H9 (cell line): ENCODE measurements at regions not wholly inside any gene's neighbourhood (a gene's known extent, or its start where the extent isn't known, plus 50 kb on each side); places are given as distances from the start of the nearest gene placed in this dataset.

Source experiments
- DNase-seq: peaks from one replicate; pipeline ENCODE4 v3.0.0-alpha.2; 2017
- H2AFZ ChIP-seq: one replicate; pipeline ENCODE4 v1.6.1; 2013; ENCODE audit warnings: mild to moderate bottlenecking, low read length, control low read depth, moderate library complexity
- H2AK5ac ChIP-seq: 2 replicates; pipeline ENCODE4 v1.6.1; 2013; ENCODE audit warnings: low read length, control low read depth, mixed read lengths; ENCODE audit not compliant: insufficient read length
- H2BK120ac ChIP-seq: one replicate; pipeline ENCODE4 v1.6.1; 2013; ENCODE audit warnings: low read depth, mild to moderate bottlenecking, low read length, control low read depth, inconsistent platforms; ENCODE audit not compliant: poor library complexity, severe bottlenecking
- H2BK12ac ChIP-seq: 2 replicates; pipeline ENCODE4 v1.6.1; 2013; ENCODE audit warnings: low read length, control low read depth, mixed read lengths, low read depth; ENCODE audit not compliant: insufficient read length
- H2BK15ac ChIP-seq: 2 replicates; pipeline ENCODE4 v1.6.1; 2013; ENCODE audit warnings: low read depth, low read length, control low read depth
- H2BK20ac ChIP-seq: one replicate; pipeline ENCODE4 v1.6.1; 2013; ENCODE audit warnings: low read depth, mild to moderate bottlenecking, low read length, control low read depth, inconsistent platforms; ENCODE audit not compliant: poor library complexity, severe bottlenecking
- H2BK5ac ChIP-seq: 2 replicates; pipeline ENCODE4 v1.6.1; 2013; ENCODE audit warnings: low read length, control low read depth, mixed read lengths; ENCODE audit not compliant: insufficient read length
- H3K14ac ChIP-seq: 2 replicates; pipeline ENCODE4 v1.6.1; 2013; ENCODE audit warnings: low read length, control low read depth; ENCODE audit not compliant: insufficient read depth
- H3K18ac ChIP-seq: 2 replicates; pipeline ENCODE4 v1.6.1; 2013; ENCODE audit warnings: low read depth, mild to moderate bottlenecking, mixed read lengths, low read length, control low read depth; ENCODE audit not compliant: insufficient read length
- H3K23ac ChIP-seq: 2 replicates; pipeline ENCODE4 v1.6.1; 2013; ENCODE audit warnings: low read length, control low read depth, mixed read lengths, low read depth; ENCODE audit not compliant: insufficient read length
- H3K23me2 ChIP-seq: 2 replicates; pipeline ENCODE4 v1.6.1; 2013; ENCODE audit warnings: low read depth, mild to moderate bottlenecking, mixed read lengths, low read length, control low read depth; ENCODE audit not compliant: insufficient read length, poor library complexity, severe bottlenecking
- H3K27ac ChIP-seq: 2 replicates; pipeline ENCODE4 v1.5.1; 2013; ENCODE audit warnings: low read length, control low read depth, mixed read lengths, low read depth; ENCODE audit not compliant: insufficient read length
- H3K27me3 ChIP-seq: 2 replicates; pipeline ENCODE4 v1.6.1; 2013; ENCODE audit warnings: low read length, control low read depth, inconsistent platforms; ENCODE audit not compliant: insufficient read depth
- H3K4ac ChIP-seq: 2 replicates; pipeline ENCODE4 v1.6.1; 2013; ENCODE audit warnings: low read depth, mild to moderate bottlenecking, control low read depth, inconsistent platforms, low read length, moderate library complexity
- H3K4me1 ChIP-seq: 2 replicates; pipeline ENCODE4 v1.6.1; 2013; ENCODE audit warnings: low read length, control low read depth, inconsistent platforms; ENCODE audit not compliant: insufficient read depth
- H3K4me2 ChIP-seq: 2 replicates; pipeline ENCODE4 v1.6.1; 2013; ENCODE audit warnings: low read length, control low read depth, mixed read lengths; ENCODE audit not compliant: insufficient read length, insufficient read depth
- H3K56ac ChIP-seq: 2 replicates; pipeline ENCODE4 v1.6.1; 2013; ENCODE audit warnings: low read depth, mild to moderate bottlenecking, mixed read lengths, low read length, control low read depth; ENCODE audit not compliant: insufficient read length
- H3K79me1 ChIP-seq: 2 replicates; pipeline ENCODE4 v1.6.1; 2013; ENCODE audit warnings: low read depth, mild to moderate bottlenecking, moderate library complexity, low read length, control low read depth, inconsistent platforms; ENCODE audit not compliant: insufficient read depth, poor library complexity, severe bottlenecking
- H3K79me2 ChIP-seq: 2 replicates; pipeline ENCODE4 v1.6.1; 2013; ENCODE audit warnings: low read length, control low read depth, inconsistent platforms; ENCODE audit not compliant: insufficient read depth
- H3K9ac ChIP-seq: 2 replicates; pipeline ENCODE4 v1.6.1; 2013; ENCODE audit warnings: low read length, control low read depth, mixed read lengths; ENCODE audit not compliant: insufficient read length; ENCODE audit errors: extremely low read depth
- H3K9me3 ChIP-seq: one replicate; pipeline ENCODE4 v1.6.1; 2013; ENCODE audit warnings: low read depth, low read length, inconsistent platforms; ENCODE audit not compliant: control insufficient read depth
- H3T11ph ChIP-seq: one replicate; pipeline ENCODE4 v1.6.1; 2013; ENCODE audit warnings: mild to moderate bottlenecking, low read length, control low read depth, inconsistent platforms
- H4K20me1 ChIP-seq: one replicate; pipeline ENCODE4 v1.6.1; 2013; ENCODE audit not compliant: control insufficient read depth, insufficient read length, insufficient read depth
- H4K5ac ChIP-seq: 2 replicates; pipeline ENCODE4 v1.6.1; 2013; ENCODE audit warnings: low read depth, mild to moderate bottlenecking, mixed read lengths, low read length, control low read depth; ENCODE audit not compliant: insufficient read length
- H4K8ac ChIP-seq: replicated peaks from 2 replicates; pipeline ENCODE4 v1.6.1; 2013; ENCODE audit warnings: low read length, control low read depth, mixed read lengths, low read depth; ENCODE audit not compliant: insufficient read length
- H4K91ac ChIP-seq: 2 replicates; pipeline ENCODE4 v1.6.1; 2013; ENCODE audit warnings: low read depth, mild to moderate bottlenecking, moderate library complexity, mixed read lengths, low read length, control low read depth; ENCODE audit not compliant: insufficient read length
- H3K27ac Mint-ChIP-seq, 3 experiments: 2 replicates in 2 of 3; 3 replicates in 1 of 3; pipeline ENCODE4 v1.8.0; 2020 to 2021; ENCODE audit warnings: mixed read lengths in 3 of 3, mild to moderate bottlenecking in 1 of 3, moderate library complexity in 1 of 3
- H3K27me3 Mint-ChIP-seq: 2 replicates; pipeline ENCODE4 v1.8.0; 2021; ENCODE audit warnings: low read depth, mild to moderate bottlenecking, moderate library complexity, mixed read lengths
- H3K36me3 Mint-ChIP-seq, 3 experiments: 2 replicates in 2 of 3; 3 replicates in 1 of 3; pipeline ENCODE4 v1.8.0; 2020 to 2021; ENCODE audit warnings: low read depth in 3 of 3, mixed read lengths in 3 of 3; ENCODE audit not compliant: insufficient read depth in 1 of 3
- H3K4me1 Mint-ChIP-seq, 2 experiments: 2 replicates each; pipeline ENCODE4 v1.8.0; 2020; ENCODE audit warnings: mixed read lengths in 2 of 2
- H3K4me3 Mint-ChIP-seq, 2 experiments: 2 replicates in 1 of 2; 3 replicates in 1 of 2; pipeline ENCODE4 v1.8.0; 2020 to 2021; ENCODE audit warnings: mild to moderate bottlenecking in 2 of 2, mixed read lengths in 2 of 2, moderate library complexity in 1 of 2
- H3K9me3 Mint-ChIP-seq, 2 experiments: 2 replicates in 1 of 2; 3 replicates in 1 of 2; pipeline ENCODE4 v1.8.0; 2020; ENCODE audit warnings: mild to moderate bottlenecking in 2 of 2, mixed read lengths in 2 of 2, moderate library complexity in 1 of 2
- CTCF ChIP-seq: fragments of 200-600 bp; sonication (generic); conservative IDR thresholded peaks from 3 replicates; pipeline ENCODE4 v1.8.0; 2021; ENCODE audit warnings: antibody characterized with exemption, mild to moderate bottlenecking
- WGBS: extraction: QIAGEN DNeasy Blood & Tissue Kit; methylation state at CpG from one replicate; pipeline ENCODE4 v1.1.7; 2013; ENCODE audit warnings: missing lambda C conversion rate, low lambda C conversion rate, mixed read lengths; ENCODE audit not compliant: insufficient read length; ENCODE audit errors: extremely low coverage; 5-methylcytosine and 5-hydroxymethylcytosine counted together

DNA sequence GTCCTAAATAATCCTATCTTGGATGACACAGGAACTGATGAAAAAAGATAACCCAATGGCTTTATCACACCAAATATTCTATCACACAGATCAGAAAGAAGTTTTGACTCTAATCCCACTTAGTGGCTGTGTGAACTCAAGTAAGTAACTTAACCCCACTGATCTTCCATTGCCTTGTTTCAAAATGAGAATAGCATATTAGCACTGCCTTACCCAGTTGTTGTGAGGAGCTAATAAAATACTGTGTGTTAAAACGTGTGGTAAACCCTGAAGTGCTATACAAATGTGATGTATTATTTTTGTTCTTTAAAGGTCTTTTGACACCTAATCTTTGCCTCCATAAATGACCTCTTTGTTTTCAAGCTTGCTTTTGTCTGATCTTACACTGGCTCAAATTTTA is 60.9 kb upstream of the ARID2 start:
- Mint-ChIP-seq H3K4me3 (no peak overlapping the region), H3K36me3 (no peaks in the 10 kb centered on the region; a peak in 1 of 7 replicates), H3K9me3 (no peaks in the 10 kb centered on the region), H3K27me3 (no peaks in the 10 kb centered on the region; the same call in 1 of the 2 replicates), H3K27ac (no peak overlapping the region), H3K4me1 (peaks cover 4 to 8% of the 10 kb centered on the region in 2 experiments; a peak in 2 of 4 replicates)
- Histone ChIP-seq H3K14ac (no peak overlapping the region), H3K4me2 (no peak overlapping the region), H2BK15ac (no peak overlapping the region), H2BK5ac (no peak overlapping the region), H4K20me1 (no peaks in the 10 kb centered on the region), H2BK120ac (no peak overlapping the region), H3K23ac (no peak overlapping the region), H4K5ac (no peak overlapping the region), H3K18ac (no peak overlapping the region), H3K56ac (no peak overlapping the region), H4K8ac (no peak overlapping the region), H3T11ph (no peak overlapping the region), H3K23me2 (no peaks in the 10 kb centered on the region), H3K4ac (no peak overlapping the region), H2AFZ (no peak overlapping the region), H3K79me2 (no peaks in the 10 kb centered on the region), H3K4me1 (no peaks in the 10 kb centered on the region), H3K9me3 (no peaks in the 10 kb centered on the region), H2BK12ac (no peak overlapping the region), H4K91ac (no peak overlapping the region), H3K27me3 (no peaks in the 10 kb centered on the region), H3K79me1 (no peaks in the 10 kb centered on the region), H3K27ac (no peak overlapping the region), H2BK20ac (no peak overlapping the region), H2AK5ac (no peak overlapping the region), H3K9ac (no peak overlapping the region)
- no CpG with 5 or more reads among the region's 1 CpG for WGBS
- no peak for TF ChIP-seq CTCF
- no peak for DNase-seq
